Tibial nerve (tissue), 3 donors: ENCODE measurements at regions not wholly inside any gene's neighbourhood (a gene's known extent, or its start where the extent isn't known, plus 50 kb on each side); places are given as distances from the start of the nearest gene placed in this dataset.

Source experiments
- POLR2A ChIP-seq, 2 donors: fragments of 450-650 bp; IDR thresholded peaks; one replicate each; pipeline ENCODE4 v1.6.1; 2017; ENCODE audit warnings: antibody characterized with exemption in 2 of 2, mild to moderate bottlenecking in 2 of 2, moderate library complexity in 2 of 2
- TF ChIP-seq, protein P1 (sequence below), 5 experiments: fragments of 200-600 bp in 3 of 5; fragments of 450-650 bp in 2 of 5; sonication (generic) in 3 of 5; IDR thresholded peaks; one replicate each; pipeline ENCODE4 v1.5.1; 2016 to 2019; ENCODE audit warnings: antibody characterized with exemption in 5 of 5, mild to moderate bottlenecking in 3 of 5, moderate library complexity in 2 of 5

DNA sequence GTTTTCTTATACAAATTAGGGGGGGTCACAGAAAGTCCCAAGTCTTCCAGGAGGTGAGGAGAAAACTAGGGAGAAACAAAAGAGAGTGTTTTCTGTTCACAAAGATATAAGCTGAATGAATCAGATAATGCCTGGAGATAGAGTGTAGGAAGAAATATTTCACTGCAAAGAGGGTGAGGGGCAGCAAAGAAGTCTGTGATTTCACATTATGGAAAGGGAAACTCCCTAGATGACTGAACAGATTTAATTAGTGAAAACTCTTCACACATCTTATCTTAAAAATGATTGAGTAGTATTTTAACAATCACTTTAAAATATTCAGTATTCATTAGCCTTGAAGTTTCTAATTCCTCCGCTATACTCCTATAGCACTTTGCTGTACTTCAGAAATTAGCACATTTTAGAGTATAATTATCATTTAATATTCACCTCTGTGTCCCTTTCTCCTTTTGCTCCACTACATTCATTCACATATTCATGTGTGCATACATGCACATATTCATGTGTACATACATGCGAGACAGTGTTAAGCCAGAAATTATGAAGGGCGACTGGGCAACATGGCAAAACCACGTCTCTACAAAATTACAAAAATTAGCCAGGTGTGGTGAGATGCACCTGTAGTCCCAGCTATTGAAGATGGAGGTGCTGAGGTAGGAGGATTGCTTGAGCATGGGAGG is 332.2 kb downstream of the HTR1A start:
- no peak for TF ChIP-seq POLR2A (IDR thresholded peaks at IDR 0.05)
- TF ChIP-seq, protein P1, sequence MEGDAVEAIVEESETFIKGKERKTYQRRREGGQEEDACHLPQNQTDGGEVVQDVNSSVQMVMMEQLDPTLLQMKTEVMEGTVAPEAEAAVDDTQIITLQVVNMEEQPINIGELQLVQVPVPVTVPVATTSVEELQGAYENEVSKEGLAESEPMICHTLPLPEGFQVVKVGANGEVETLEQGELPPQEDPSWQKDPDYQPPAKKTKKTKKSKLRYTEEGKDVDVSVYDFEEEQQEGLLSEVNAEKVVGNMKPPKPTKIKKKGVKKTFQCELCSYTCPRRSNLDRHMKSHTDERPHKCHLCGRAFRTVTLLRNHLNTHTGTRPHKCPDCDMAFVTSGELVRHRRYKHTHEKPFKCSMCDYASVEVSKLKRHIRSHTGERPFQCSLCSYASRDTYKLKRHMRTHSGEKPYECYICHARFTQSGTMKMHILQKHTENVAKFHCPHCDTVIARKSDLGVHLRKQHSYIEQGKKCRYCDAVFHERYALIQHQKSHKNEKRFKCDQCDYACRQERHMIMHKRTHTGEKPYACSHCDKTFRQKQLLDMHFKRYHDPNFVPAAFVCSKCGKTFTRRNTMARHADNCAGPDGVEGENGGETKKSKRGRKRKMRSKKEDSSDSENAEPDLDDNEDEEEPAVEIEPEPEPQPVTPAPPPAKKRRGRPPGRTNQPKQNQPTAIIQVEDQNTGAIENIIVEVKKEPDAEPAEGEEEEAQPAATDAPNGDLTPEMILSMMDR (IDR thresholded peaks at IDR 0.05): no peak
